22Rv1 (cell line): ENCODE measurements at regions not wholly inside any gene's neighbourhood (a gene's known extent, or its start where the extent isn't known, plus 50 kb on each side); places are given as distances from the start of the nearest gene placed in this dataset.
"Not testable (repeated sequence)": the region's sequence is repeated elsewhere in the genome, so short reads cannot be mapped to it uniquely, and the experiment has no call there.

ENCODE experiments used
- ZFX ChIP-seq: fragments of 450-650 bp; IDR thresholded peaks from 2 replicates; pipeline ENCODE4 v1.6.1; 2017; ENCODE audit warnings: antibody characterized with exemption, borderline replicate concordance
- TF ChIP-seq, protein P1 (sequence below): fragments of 450-650 bp; IDR thresholded peaks from 2 replicates; pipeline ENCODE4 v1.5.1; 2017; ENCODE audit warnings: mild to moderate bottlenecking

GRCh38 chr13:44796039-44796438 is 193.2 kb downstream of the NUFIP1 start:
- TF ChIP-seq, protein P1, sequence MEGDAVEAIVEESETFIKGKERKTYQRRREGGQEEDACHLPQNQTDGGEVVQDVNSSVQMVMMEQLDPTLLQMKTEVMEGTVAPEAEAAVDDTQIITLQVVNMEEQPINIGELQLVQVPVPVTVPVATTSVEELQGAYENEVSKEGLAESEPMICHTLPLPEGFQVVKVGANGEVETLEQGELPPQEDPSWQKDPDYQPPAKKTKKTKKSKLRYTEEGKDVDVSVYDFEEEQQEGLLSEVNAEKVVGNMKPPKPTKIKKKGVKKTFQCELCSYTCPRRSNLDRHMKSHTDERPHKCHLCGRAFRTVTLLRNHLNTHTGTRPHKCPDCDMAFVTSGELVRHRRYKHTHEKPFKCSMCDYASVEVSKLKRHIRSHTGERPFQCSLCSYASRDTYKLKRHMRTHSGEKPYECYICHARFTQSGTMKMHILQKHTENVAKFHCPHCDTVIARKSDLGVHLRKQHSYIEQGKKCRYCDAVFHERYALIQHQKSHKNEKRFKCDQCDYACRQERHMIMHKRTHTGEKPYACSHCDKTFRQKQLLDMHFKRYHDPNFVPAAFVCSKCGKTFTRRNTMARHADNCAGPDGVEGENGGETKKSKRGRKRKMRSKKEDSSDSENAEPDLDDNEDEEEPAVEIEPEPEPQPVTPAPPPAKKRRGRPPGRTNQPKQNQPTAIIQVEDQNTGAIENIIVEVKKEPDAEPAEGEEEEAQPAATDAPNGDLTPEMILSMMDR, result not testable (repeated sequence)
- not testable (repeated sequence) for TF ChIP-seq ZFX
